ENCODE measurements at regions not wholly inside any gene's neighbourhood (a gene's known extent, or its start where the extent isn't known, plus 50 kb on each side); places are given as distances from the start of the nearest gene placed in this dataset.

GRCh38 chr7:68324621-68325020 is 1273.7 kb upstream of the AUTS2 start:
- Histone ChIP-seq H3K9me3 (ENCODE audit: control insufficient read depth, insufficient read depth, low read depth, low read length) (no peaks in the 10 kb centered on the region), H3K36me3 (ENCODE audit: control insufficient read depth in 2 of 2, insufficient read depth in 1 of 2, low read length in 2 of 2) (no peaks in the 10 kb centered on the region), H3K27ac (ENCODE audit: extremely low read depth, low read depth, low read length) (no peak overlapping the region), H3K4me3 (ENCODE audit: low read depth, low read length) (no peak overlapping the region), H3K4me1 (ENCODE audit: control insufficient read depth, insufficient read depth, low read length) (no peaks in the 10 kb centered on the region)
- POLR2A ChIA-PET, result no interaction called here
- CTCF ChIA-PET, result no interaction called here
- no peak for TF ChIP-seq ZNF488 (tag by site-specific recombination; IDR thresholded peaks at IDR 0.05)
- TF ChIP-seq ZNF621 (tag by site-specific recombination; IDR thresholded peaks at IDR 0.05), result no peak
- TF ChIP-seq ZNF221 (tag by site-specific recombination; IDR thresholded peaks at IDR 0.05; ENCODE audit: borderline replicate concordance), result no peak
- TF ChIP-seq ZNF302 (tag by site-specific recombination; IDR thresholded peaks at IDR 0.05; ENCODE audit: low read depth), result no peak
- TF ChIP-seq ZNF202 (tag by site-specific recombination; IDR thresholded peaks at IDR 0.05; ENCODE audit: borderline replicate concordance), result no peak
- TF ChIP-seq ZNF37A (tag by site-specific recombination; IDR thresholded peaks at IDR 0.05), result no peak
- TF ChIP-seq ZNF121 (tag by site-specific recombination; IDR thresholded peaks at IDR 0.05), result no peak
- no peak for TF ChIP-seq ZNF398 (tag by site-specific recombination; IDR thresholded peaks at IDR 0.05)
- no peak for TF ChIP-seq ZNF26 (tag by site-specific recombination; IDR thresholded peaks at IDR 0.05)
- no peak for TF ChIP-seq ZBTB21 (tag by site-specific recombination; IDR thresholded peaks at IDR 0.05)
- TF ChIP-seq ZNF639 (tag by site-specific recombination; IDR thresholded peaks at IDR 0.05), result no peak
- no peak for TF ChIP-seq SALL2 (tag by site-specific recombination; IDR thresholded peaks at IDR 0.05; ENCODE audit: borderline replicate concordance)
- no peak for TF ChIP-seq IKZF3 (tag by site-specific recombination; IDR thresholded peaks at IDR 0.05)
- TF ChIP-seq PATZ1 (tag by site-specific recombination; IDR thresholded peaks at IDR 0.05), result no peak
- no peak for TF ChIP-seq ZNF114 (tag by site-specific recombination; IDR thresholded peaks at IDR 0.05)
- TF ChIP-seq WT1 (tag by site-specific recombination; IDR thresholded peaks at IDR 0.05), result no peak
- no peak for TF ChIP-seq CTCF (tag by site-specific recombination; IDR thresholded peaks at IDR 0.05)
- TF ChIP-seq ZNF623 (tag by site-specific recombination; IDR thresholded peaks at IDR 0.05), result no peak
- TF ChIP-seq ZNF394 (tag by site-specific recombination; IDR thresholded peaks at IDR 0.05; ENCODE audit: borderline replicate concordance), result no peak

Data from HEK293 (cell line).